ENCODE measurements at regions not wholly inside any gene's neighbourhood (a gene's known extent, or its start where the extent isn't known, plus 50 kb on each side); places are given as distances from the start of the nearest gene placed in this dataset.

DNA sequence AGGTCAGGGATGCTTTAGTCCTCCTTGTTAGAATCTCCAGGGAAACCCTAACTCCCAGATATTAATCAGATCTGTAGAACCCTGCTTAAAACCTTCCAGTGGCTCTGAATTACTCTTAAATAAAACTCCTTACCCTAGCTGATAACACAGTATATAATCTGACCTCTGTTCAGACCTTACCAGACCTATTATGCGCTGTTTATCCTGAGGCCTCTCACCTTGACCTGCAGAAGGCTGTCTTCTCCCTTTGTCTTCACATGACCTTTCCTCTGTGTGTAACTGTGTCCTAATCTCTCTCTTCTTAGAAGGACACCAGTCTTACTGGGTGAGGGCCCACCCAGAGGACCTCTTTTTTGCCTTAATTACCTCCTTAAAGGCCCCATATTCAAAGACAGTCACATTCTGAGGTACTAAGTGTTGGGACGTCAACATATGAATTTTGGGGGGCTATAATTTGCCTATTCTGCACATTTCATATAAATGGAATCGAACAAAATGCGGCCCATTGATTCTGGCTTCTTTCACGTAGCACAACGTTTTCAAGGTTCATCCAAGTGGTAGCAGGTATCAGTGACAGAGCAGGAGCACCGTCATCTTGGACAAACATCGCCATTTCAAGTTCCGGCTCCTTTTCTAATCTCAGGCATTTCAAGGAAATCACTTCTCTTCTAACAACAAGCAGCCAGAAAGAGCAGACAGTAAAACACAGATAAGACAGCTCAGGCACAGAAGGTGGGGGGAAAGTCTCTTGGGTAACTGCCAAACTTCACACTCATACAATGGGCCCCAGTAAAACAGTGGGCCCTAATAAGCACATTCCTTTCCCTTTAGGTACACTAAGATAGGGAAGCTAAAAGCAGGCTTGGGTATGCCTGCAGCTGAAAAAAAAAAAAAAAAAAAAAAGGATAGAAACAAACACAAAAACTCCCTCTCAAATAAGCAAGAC lies 200.2 kb upstream of the NUDT4 start:
- no peak for DNase-seq (ENCODE audit: low spot score)

DNA sequence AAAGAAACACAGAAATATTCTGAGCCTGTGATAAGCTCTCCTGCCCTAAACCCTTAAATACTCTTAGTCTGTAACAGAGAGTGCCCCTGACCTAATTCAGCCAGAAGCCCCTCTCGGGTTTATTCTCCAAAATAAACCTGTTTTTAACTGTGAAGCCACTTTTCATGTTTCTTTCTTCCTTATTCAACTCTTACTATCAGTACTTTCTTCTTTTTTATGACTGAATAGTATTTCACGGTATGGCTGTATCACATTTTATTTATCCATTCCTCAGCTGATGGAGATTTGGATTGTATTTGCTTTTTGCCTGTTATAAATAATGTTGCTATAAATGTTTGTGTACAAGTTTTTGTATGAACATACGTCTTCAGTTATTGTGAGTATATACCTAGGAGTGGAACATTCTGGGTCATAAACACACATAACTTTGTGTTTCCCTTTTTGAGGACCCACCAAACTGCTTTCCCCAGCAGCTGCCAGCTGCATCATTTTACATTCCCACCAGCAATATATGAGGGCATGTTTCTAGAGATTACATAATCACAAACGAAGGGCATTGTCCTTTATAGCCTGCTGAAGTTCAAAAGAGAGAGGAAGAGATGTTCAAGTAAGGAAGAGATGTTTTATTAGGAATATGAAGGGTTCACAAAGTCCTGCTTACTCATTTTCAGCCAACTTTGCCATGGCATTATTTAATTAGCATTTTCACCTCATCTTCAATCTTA lies 199.4 kb upstream of the NUDT4 start:
- DNase-seq (ENCODE audit: low spot score) = no peak

DNA sequence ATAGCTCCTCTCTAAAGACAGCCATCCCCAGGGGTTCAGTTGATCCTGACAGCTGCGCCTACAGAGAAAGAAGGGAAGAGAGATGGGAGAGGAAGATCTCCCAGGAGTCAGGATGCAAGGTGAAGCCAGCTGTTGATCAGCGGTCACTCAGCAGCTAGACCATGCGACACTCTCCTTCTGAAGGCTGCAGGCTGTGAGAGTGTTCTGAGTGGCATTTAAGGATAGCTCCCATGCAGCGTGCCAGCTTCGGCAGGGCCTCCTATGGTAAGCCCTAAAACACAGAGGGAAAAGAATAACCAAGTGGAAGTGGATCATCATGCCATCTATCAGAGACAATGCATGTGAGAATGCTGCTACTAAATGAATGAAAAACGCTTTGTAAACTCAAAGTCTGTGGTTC lies 197.9 kb upstream of the NUDT4 start:
- no peak for DNase-seq (ENCODE audit: low spot score)

DNA sequence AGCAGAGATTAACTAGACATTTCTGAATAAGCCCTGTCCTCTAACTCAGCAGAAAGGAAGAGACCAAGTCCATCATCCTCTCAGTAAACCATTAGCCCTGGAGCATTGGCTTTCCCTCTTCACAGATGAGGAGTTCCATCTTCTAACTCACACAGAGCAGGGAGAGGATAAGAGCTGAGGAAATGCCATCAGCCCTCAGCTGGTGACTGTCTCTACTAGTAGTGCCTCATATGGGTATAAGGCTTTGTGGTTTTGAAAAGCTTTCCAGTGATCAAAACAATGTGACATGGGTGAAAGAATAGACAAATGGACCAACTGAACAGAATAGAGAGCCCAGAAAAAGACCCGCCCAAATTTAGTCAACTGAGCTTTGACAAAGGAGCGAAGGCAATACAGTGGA lies 197.2 kb upstream of the NUDT4 start:
- DNase-seq (ENCODE audit: low spot score) = no peak

DNA sequence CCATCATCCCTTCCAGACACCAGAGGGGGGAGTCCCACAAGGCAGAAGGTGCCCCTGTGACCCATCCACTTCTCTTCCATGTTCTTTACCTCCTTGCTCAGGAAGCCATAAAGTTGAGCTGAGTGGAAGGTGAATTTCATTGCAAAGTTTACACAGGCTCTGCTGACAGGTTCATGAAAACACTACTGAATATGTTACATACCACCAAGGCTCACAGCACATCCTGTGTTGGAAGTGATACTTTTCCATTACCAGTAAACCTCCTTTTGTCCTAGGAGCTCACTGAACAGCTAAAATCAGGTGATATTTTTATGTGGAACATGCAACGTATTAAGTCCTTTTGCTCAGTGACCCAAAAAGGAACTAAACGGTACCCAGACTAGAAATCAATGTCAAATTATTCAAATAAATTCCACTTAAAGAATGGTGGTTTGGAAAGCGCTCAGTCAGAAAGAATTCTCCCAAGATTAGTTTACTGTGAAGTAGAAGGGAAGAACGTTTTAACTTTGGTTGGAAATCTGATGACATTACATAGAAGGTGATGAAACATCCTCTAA lies 196.2 kb upstream of the NUDT4 start:
- no peak for DNase-seq (ENCODE audit: low spot score)

DNA sequence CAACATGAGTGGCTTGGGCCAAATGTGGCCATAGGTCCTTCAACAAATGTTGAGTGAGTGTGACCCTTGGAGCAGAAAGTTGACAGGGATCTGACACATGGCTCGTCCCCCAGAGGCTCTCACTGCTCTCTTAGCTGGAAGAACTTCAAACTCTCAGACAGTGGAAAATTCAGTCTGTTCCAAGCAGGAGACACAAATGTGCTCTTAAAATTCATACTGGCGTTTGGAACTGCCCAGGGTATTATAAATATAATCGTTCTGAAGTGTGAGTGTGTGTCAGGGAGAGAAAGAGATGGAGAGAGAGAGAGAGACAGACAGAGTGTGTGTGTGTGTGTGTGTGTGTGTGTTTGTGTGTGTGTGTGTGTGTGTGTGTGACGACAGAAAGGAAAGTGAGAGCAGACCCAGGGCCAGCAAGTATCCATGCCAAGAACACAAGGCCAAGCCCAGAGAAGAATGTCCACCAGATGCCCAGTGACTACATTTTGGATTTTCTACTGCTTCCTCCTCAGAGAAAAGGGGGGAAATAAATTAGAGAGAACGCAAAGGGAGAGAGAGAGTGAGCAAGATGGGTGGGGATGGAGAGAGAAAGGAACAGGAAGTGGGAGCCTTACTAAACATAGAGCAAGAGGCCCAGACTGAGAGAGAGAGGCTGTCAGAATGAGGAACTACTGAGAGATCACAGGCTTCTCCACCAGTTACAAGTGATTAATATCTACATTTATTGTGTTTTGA lies 193.6 kb upstream of the NUDT4 start:
- DNase-seq (ENCODE audit: low spot score) = peak; percentile 33

DNA sequence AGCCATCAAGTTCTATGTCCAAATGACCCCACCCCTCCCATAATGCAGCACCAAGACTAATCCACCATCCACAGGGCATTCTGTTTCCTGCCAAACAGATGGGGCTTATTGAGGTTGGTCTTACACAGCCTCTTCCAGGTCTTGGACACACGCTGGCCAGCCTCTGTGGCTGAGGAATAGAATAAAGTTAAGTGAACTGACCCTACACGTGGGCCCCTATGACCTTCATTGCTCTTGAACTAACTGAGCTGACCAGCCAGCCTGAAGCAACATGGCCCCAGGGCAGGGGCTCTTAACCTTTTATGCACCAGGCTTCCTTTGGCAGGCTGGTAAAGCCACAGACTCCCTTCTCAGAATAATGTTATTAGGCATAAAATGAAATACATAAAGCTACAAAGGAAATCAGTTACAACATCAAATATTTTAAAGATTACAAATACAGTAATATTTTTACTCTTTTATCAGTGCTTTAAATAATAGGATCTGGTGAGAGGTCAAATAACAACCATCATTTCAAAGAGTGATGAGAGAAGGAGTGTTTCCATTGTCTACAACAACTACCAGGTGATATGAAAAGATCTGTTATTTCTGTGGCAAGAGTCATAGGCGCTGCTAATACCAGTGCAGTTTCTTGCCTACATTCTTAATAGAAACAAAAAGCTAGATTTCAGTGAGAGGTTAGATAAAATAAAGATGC lies 192.9 kb upstream of the NUDT4 start:
- no peak for DNase-seq (ENCODE audit: low spot score)

DNA sequence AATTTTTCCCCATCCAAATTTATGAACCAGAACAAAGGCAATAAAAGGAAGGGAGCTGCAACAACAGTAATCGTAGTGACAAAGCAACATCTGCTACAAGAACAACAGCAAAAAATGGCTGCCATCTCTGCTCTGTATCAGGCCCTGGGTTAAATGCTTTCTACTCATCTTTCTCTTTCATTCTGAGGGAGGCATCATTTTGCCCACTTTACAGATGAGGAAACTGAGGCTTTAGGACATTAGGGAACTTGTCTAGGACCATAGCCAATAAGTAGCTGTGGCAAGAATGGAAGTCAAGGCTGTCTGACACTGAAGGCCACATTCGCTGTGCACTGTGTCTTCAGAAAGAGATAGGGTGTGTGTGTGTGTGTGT lies 192.4 kb upstream of the NUDT4 start:
- no peak for DNase-seq (ENCODE audit: low spot score)

DNA sequence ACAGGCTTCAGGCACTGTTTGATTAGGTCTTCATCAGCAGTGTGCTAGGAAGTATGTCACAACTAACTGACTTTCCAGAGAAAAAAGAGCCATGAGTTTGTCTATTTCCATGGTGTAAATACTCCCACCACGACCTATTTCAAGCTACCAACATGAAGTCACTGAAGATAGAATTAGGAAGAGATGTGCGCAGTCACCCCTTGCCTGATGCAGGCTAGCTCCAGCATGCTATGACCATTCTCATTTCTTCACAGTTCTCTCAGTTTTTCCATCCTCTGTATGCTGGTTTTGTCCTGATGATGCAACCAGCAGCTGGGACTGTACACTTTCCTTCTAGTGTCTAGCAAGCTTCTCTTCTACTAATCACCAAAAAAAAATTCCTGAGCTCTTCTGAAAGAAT lies 191.6 kb upstream of the NUDT4 start:
- DNase-seq (ENCODE audit: low spot score) = no peak

DNA sequence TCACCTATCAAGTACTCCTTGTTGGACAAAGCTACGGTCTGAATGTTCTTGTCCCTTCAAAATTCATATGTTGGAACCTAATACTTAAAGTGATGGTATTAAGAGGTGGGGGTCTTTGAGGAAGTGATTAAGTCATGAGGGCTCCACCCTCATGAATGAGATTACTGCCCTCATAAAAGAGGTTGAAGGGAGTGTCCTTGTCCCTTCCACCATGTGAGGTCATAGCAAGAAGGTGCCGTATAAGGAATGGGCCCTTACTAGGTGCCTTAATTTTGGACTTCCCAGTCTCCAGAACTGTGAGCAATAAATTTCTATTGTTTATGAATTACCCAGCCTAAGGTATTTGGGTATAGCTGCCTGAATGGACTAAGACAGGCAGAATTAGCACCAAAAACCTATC lies 191.1 kb upstream of the NUDT4 start:
- no peak for DNase-seq (ENCODE audit: low spot score)

DNA sequence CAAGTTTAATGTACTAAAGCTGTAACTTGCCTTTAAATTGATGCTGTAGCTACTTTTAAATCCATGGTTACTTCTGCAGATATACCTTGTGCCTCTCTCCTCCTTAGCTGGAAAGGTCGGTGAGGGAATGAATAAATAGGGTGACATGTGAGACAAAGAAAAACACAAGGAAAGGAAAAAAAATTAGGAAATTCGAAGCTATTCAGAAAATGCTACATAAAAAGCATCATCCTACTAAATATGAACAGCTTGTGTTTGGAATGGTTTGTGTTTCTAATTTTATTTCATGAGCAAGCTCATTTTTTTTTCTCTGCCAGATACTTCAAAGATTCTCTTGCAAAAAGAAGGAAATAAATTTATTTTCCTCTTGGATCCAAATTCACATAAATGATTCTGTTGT lies 186.3 kb upstream of the NUDT4 start:
- DNase-seq (ENCODE audit: low spot score) = no peak

DNA sequence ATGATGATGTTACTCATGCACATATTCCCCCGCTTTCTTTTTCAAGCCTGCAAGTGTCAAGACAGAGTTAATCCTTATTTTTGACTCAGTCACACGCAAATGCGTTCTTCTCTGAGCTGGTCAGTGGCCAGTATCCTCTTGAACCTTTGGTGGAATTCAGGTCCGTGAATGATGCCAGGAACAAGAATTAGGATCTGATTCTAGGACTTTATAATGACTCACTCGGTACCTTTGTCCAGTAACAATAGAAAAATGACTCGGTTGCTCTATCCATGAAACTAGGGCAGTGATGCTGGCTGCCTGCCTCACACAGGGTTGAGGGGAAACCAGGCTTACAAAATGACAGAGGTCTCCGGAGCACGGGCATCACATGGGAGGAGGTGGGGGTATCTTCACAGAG lies 185.8 kb upstream of the NUDT4 start:
- no peak for DNase-seq (ENCODE audit: low spot score)

DNA sequence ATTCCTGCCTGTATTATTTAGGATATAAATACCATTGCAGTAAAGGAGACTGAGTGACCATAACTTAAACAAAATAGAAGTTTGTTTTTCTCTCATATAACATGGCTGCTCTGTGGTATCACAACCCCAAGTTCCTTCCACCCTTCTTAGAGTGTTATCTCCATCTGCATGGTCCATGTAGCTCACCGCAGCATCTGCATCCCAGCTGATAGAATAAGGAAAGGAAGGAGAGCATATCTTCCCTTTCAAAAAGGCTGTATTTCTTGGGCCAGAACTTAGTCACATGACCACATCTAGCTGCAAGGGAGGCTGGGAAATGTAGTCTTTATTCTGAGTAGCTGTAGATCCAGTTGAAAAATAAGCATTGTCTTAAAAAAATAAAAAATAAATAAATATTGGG lies 184.8 kb upstream of the NUDT4 start:
- DNase-seq (ENCODE audit: low spot score) = peak; percentile 45

DNA sequence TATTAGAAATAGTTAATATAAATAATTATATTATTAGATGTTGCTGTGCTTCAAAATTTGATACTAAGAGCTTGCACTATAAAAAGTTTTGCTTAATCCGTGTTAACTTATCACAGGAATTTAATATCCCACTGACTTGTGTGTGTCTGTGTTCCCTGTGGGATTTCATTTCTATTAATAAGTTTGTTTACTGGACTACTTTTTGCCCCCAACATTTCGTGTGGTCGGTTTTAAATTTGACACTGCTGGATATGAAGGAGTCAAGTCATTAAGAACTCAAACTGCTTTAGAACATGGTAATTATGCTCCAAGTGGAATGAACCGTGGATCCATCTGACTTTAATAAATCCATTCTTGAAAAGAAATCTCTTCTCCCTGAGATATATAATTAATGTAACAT lies 182.2 kb upstream of the NUDT4 start:
- no peak for DNase-seq (ENCODE audit: low spot score)

DNA sequence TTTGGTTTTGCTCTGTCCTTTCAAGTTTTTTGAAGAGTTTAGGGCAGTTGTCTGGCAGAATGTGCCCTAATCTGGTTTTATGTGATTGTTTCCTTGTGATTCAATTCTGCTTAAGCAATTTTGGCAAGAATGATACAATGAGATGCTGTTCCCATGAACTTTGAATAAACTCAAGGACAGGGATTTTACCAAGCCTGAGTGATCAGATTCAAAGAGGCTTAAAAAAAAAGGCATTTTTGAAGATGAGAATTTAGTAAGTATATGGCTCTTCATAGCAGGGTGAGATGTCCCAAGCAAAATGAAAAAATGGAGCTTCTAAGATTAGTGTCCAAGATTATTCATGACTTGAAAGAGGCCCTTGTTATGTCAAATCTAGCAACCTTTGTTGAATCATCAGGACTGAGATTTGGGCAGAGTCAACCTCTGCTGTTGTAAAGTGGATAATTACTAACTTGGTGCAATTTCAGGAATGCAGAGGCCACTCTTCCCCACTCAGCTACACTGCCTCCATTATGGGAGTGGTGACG lies 180.6 kb upstream of the NUDT4 start:
- no peak for DNase-seq (ENCODE audit: low spot score)

DNA sequence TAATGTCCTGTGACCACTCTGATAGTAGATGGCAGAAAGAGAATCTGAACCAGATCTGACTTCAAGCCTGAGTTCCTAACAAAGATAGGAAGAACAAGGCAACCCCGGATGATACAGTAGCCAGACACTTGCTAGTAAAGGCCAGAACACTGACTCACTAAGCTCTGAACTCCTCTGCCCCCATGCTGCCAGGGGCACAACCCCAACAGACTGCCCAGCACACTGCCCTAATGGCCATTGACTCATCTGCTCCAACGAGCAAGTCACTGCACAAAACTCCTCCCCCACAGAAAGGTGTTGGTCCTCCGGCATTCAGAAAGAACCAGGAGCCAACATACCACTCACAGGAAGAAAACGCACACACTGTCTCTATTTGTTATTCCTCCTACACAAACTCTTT lies 179.6 kb upstream of the NUDT4 start:
- DNase-seq (ENCODE audit: low spot score) = no peak

DNA sequence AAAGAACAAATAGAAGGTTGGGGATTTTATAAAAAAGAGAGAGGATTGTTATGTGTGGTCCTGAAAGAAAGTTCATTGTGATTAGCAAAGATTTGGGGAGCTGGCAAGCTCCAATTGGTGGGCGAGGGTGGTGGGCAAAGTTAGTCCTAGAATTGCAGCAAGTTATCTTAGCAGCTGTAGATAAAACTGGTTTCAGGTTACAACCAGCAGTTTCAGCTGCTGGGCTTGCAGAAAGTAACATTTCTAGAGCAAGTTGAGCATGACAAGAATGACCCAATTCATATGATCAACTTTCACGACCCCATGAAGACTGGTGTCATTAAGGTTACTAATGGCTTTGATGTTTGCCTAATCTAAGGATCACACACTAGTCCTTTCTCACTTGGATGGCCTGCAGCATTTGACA lies 177.9 kb upstream of the NUDT4 start:
- no peak for DNase-seq (ENCODE audit: low spot score)

DNA sequence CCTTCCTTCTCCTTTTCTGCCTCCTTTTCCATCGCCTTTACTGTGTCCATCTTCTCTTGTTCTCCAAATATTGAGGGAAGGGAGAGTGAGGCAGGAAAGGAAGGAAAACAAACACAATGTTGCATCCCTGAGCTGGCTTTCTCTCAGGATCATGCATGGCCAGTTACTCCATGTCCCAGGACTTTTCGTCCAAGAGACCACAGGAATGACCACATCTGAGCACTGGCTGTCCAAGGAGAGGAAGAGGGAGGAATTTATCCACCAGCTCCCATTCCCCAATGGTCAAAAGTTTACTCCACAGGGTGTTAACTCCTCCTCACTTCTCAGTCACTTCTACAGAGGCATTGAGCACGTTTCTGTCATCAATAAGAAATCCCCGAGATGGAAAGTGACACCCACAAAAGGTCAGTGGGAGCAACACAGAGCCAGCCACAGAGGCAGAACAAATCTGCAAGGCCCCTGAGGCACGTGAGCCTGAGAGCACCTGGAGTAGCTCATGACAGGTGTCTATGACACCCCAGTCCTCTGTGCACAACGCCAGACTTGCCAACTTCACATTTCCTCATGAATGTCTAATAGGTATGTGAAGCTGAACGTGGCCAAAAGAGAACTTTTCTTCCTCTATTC lies 177.3 kb upstream of the NUDT4 start:
- no peak for DNase-seq (ENCODE audit: low spot score)

DNA sequence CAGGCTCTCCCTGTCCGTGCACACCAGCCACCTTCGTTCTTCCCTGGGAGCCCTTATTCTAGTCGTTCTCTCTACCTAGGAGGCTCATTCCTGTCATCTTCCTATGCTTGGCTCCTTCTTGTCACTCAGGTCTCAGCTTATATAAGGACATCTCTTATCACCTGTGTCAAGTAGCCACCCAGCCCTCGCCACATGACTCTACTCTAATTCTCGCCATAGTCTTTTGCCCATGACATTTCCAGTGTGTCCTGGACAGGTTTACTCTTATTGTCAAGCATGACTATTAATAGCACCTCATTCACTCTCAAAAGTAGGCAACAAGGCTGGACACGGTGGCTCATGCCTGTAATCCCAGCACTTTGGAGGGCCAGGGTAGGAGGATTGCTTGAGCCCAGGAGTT lies 175.7 kb upstream of the NUDT4 start:
- no peak for DNase-seq (ENCODE audit: low spot score)

DNA sequence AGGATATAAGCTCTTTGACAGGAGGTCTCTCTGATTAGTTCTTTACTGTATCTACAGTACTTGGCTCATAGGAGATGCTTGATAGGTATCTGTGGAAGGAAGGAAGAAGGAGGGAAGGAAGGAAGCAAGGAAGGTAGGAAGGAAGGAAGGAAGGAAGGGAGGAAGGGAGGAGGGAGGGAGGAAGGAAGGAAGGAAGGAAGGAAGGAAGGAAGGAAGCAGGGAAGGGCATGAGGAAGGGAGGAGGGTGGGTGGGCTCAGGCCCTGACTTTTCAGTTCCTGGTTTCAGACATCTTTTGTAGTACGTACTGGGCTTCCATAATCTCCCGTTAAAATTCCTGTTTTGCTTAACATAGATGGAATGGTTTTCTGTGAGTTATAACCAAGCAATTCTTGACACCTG lies 175.0 kb upstream of the NUDT4 start:
- DNase-seq (ENCODE audit: low spot score) = no peak

DNA sequence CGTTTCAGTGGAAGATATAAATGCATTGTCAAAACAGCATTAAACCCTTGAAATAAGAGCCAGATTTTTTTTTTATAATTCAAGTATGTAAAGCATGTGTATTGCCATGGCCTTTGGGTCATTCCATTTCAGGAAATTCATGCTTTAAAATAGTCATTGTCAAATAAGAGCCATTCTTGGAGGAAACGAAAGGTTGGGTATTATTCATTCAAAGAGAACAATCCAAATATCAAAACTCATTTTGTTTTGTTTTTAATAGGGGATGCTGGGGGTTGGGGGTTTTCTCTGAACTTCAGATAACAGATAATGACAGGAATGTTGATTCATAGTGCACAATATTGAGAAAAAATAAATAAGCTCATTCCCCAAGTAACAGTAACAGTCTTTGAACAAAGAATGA lies 174.4 kb upstream of the NUDT4 start:
- DNase-seq (ENCODE audit: low spot score) = no peak
